ENCODE measurements at regions not wholly inside any gene's neighbourhood (a gene's known extent, or its start where the extent isn't known, plus 50 kb on each side); places are given as distances from the start of the nearest gene placed in this dataset.

- in situ Hi-C loops (cut with MboI; ENCODE audit: low sequenced_read_pairs) = loop anchor here (25.0 kb wide), 2 partner anchors 322 to 572 kb away; partner anchors contain the start of gene RTL1
These were observed 326.9 kb upstream of the DIO3 start for GRCh38 chr14:101234244-101234937.

GRCh38 chr14:101234999-101235334 lies 326.3 kb upstream of the DIO3 start:
- in situ Hi-C loops (cut with MboI; ENCODE audit: low sequenced_read_pairs) = loop anchor here (25.0 kb wide), 2 partner anchors 323 to 573 kb away; partner anchors contain the start of gene RTL1

GRCh38 chr14:101235335-101236103 lies 325.8 kb upstream of the DIO3 start:
- in situ Hi-C loops (cut with MboI; ENCODE audit: low sequenced_read_pairs) = loop anchor here (25.0 kb wide), 2 partner anchors 323 to 573 kb away; partner anchors contain the start of gene RTL1

GRCh38 chr14:101236496-101237251 lies 324.6 kb upstream of the DIO3 start:
- in situ Hi-C loops (cut with MboI; ENCODE audit: low sequenced_read_pairs) = loop anchor here (25.0 kb wide), 2 partner anchors 324 to 574 kb away; partner anchors contain the start of gene RTL1

GRCh38 chr14:101237252-101237616 lies 324.1 kb upstream of the DIO3 start:
- in situ Hi-C loops (cut with MboI; ENCODE audit: low sequenced_read_pairs) = loop anchor here (25.0 kb wide), 2 partner anchors 325 to 575 kb away; partner anchors contain the start of gene RTL1

- in situ Hi-C loops (cut with MboI; ENCODE audit: low sequenced_read_pairs) = loop anchor here (25.0 kb wide), 2 partner anchors 327 to 577 kb away; partner anchors contain the start of gene RTL1
These were observed 322.2 kb upstream of the DIO3 start for GRCh38 chr14:101239065-101239464.

GRCh38 chr14:101241147-101241546 lies 320.1 kb upstream of the DIO3 start:
- in situ Hi-C loops (cut with MboI; ENCODE audit: low sequenced_read_pairs) = loop anchor here (25.0 kb wide), 2 partner anchors 329 to 579 kb away; partner anchors contain the start of gene RTL1

GRCh38 chr14:101241807-101242278 lies 319.5 kb upstream of the DIO3 start:
- in situ Hi-C loops (cut with MboI; ENCODE audit: low sequenced_read_pairs) = loop anchor here (25.0 kb wide), 2 partner anchors 330 to 580 kb away; partner anchors contain the start of gene RTL1

GRCh38 chr14:101242442-101243385 lies 318.6 kb upstream of the DIO3 start:
- in situ Hi-C loops (cut with MboI; ENCODE audit: low sequenced_read_pairs) = loop anchor here (25.0 kb wide), 2 partner anchors 330 to 580 kb away; partner anchors contain the start of gene RTL1

- in situ Hi-C loops (cut with MboI; ENCODE audit: low sequenced_read_pairs) = loop anchor here (25.0 kb wide), 2 partner anchors 331 to 581 kb away; partner anchors contain the start of gene RTL1
These were observed 317.5 kb upstream of the DIO3 start for GRCh38 chr14:101243587-101244338.

- in situ Hi-C loops (cut with MboI; ENCODE audit: low sequenced_read_pairs) = loop anchor here (25.0 kb wide), 2 partner anchors 335 to 585 kb away; partner anchors contain the start of gene RTL1
These were observed 314.1 kb upstream of the DIO3 start for GRCh38 chr14:101246894-101247841.

- in situ Hi-C loops (cut with MboI; ENCODE audit: low sequenced_read_pairs) = loop anchor here (25.0 kb wide), 2 partner anchors 336 to 586 kb away; partner anchors contain the start of gene RTL1
These were observed 313.2 kb upstream of the DIO3 start for GRCh38 chr14:101247842-101248725.

- in situ Hi-C loops (cut with MboI; ENCODE audit: low sequenced_read_pairs) = loop anchor here (25.0 kb wide), 2 partner anchors 337 to 587 kb away; partner anchors contain the start of gene RTL1
These were observed 312.2 kb upstream of the DIO3 start for GRCh38 chr14:101248840-101249675.

GRCh38 chr14:101249676-101250036 lies 311.6 kb upstream of the DIO3 start:
- in situ Hi-C loops (cut with MboI; ENCODE audit: low sequenced_read_pairs) = loop anchor here (25.0 kb wide), 2 partner anchors 337 to 587 kb away; partner anchors contain the start of gene RTL1

GRCh38 chr14:101250336-101250947 lies 310.9 kb upstream of the DIO3 start:
- in situ Hi-C loops (cut with MboI; ENCODE audit: low sequenced_read_pairs) = no loop called here

Measured in HL-60/S4 (cell line).